ENCODE measurements at regions not wholly inside any gene's neighbourhood (a gene's known extent, or its start where the extent isn't known, plus 50 kb on each side); places are given as distances from the start of the nearest gene placed in this dataset.
"Not testable (repeated sequence)": the region's sequence is repeated elsewhere in the genome, so short reads cannot be mapped to it uniquely, and the experiment has no call there.

DNA sequence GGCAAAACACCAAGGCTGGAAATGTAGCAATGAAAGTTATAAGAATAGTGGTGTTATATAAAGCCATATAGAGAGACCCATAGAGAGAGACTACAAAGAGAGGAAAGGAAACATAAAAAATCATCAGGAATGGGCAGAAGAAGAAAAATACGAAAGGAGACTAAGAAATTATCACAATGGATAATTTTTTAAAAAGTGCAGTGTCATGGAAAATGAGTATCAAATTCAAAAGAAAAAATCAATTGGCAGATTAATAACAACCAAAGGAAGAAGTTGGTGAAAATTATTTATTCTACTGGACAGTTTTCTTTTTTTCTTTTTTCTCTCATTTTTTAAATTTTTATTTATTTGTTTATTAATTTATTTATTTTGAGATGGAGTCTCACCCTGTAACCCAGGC, 1488.4 kb upstream of the WWC1 start:
- no peak for DNase-seq
- Histone ChIP-seq H3K27me3 (ENCODE audit: control insufficient read depth, insufficient read depth, low read length) (no peaks in the 10 kb centered on the region), H3K4me3 (ENCODE audit: insufficient read depth, low read depth, low read length) (no peak overlapping the region), H3K36me3 (replicated peaks; ENCODE audit: control insufficient read depth, insufficient read depth, low read length) (no peaks in the 10 kb centered on the region)

DNA sequence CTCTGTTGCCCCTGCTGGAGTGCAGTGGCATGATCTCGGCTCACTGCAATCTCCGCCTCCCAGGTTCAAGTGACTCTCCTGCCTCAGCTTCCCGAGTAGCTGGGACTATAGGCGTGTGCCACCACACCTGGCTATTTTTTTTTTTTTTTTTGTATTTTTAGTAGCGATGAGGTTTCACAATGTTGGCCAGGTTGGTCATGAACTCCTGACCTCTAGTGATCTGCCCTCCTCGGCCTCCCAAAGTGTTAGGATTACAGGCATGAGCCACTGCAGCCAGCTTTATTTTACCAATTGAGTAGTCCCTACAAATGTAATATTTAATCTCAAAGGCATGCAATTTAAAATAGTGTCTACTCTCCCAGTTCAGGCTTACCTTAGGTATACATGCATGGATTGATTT, 1487.2 kb upstream of the WWC1 start:
- not testable (repeated sequence) for H3K4me3 ChIP-seq (ENCODE audit: insufficient read depth, low read depth, low read length); DNase-seq; H3K36me3 ChIP-seq (replicated peaks; ENCODE audit: control insufficient read depth, insufficient read depth, low read length); H3K27me3 ChIP-seq (ENCODE audit: control insufficient read depth, insufficient read depth, low read length)

DNA sequence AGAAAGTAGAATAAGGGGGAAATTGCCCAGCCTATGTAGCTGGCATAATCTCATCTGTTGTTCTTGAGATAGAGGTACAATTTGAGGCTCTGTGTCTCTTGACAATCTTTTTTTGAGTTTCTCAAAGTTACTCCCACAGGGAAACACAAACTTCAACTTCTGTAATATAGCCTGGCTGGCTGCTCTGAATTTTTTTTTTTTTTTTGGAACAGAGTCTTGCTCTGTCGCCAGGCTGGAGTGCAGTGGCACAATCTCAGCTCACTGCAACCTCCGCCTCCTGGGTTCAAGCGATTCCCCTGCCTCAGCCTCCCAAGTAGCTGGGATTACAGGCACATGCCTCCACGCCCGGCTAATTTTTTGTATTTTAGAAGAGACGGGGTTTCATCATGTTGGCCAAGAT, 1486.8 kb upstream of the WWC1 start:
- not testable (repeated sequence) for DNase-seq; H3K27me3 ChIP-seq (ENCODE audit: control insufficient read depth, insufficient read depth, low read length); H3K4me3 ChIP-seq (ENCODE audit: insufficient read depth, low read depth, low read length); H3K36me3 ChIP-seq (replicated peaks; ENCODE audit: control insufficient read depth, insufficient read depth, low read length)

DNA sequence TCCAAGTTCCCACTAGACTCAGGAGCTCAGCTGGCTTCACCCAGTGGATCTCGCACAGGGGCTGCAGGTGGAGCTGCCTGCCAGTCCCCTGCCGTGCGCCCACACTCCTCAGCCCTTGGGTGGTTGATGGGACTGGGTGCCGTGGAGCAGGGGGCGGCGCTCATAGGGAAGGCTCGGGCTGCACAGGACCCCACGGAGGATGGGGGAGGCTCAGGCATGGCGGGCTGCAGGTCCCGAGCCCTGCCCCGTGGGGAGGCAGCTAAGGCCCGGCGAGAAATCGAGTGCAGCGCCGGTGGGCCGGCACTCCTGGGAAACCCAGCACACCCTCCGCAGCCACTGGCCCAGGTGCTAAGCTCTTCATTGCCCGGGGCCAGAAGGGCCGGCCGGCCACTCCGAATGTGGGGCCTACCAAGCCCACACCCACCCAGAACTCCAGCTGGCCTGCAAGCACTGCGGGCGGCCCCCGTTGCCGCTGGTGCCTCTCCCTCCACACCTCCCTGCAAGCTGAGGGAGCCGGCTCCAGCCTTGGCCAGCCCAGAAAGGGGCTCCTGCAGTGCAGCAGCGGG, 1481.3 kb upstream of the WWC1 start:
- not testable (repeated sequence) for H3K4me3 ChIP-seq (ENCODE audit: insufficient read depth, low read depth, low read length); H3K36me3 ChIP-seq (replicated peaks; ENCODE audit: control insufficient read depth, insufficient read depth, low read length); H3K27me3 ChIP-seq (ENCODE audit: control insufficient read depth, insufficient read depth, low read length); DNase-seq

DNA sequence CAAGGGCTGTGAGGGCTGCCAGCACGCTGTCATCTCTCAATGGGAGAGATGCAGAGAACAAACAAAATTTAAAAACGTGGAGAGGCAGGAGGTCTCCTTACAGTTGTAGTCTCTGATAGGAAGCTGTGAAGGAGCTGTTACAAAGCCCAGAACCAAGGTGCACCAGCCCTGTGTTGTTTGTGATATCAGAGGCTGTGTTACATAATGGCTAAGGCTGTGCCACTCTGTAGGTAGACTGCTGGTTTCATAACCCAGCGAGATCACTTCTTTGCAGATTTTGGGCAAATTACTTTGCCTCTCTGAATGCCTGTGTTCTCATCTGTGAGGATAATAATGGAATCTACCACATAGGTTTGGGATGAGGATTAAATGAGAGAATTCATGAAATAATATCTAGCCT, 1480.7 kb upstream of the WWC1 start:
- no peaks in the 10 kb centered on the region for H3K36me3 ChIP-seq (replicated peaks; ENCODE audit: control insufficient read depth, insufficient read depth, low read length)
- no peaks in the 10 kb centered on the region for H3K27me3 ChIP-seq (ENCODE audit: control insufficient read depth, insufficient read depth, low read length)
- no peak for DNase-seq
- no peak overlapping the region for H3K4me3 ChIP-seq (ENCODE audit: insufficient read depth, low read depth, low read length)

DNA sequence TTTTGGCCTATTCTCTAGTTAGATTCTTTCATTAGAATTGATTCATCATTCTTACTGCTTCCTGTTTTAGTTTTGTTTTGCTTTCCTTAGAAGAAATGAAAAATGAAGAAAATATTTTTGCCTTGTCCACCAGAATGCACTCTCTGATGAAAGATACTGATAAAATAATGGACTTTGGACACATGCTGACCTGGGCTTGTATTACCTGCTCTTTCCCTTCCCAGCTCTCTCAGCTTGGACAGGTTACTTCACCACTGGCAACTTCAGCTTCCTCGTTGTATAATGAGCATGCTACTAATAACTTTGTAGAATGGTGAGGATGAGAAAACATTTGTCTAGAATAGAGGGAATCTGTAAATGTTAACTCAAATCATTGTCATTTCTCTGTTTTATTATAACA, 1468.1 kb upstream of the WWC1 start:
- Histone ChIP-seq H3K27me3 (ENCODE audit: control insufficient read depth, insufficient read depth, low read length) (no peaks in the 10 kb centered on the region), H3K36me3 (replicated peaks; ENCODE audit: control insufficient read depth, insufficient read depth, low read length) (no peaks in the 10 kb centered on the region), H3K4me3 (ENCODE audit: insufficient read depth, low read depth, low read length) (no peak overlapping the region)
- no peak for DNase-seq

DNA sequence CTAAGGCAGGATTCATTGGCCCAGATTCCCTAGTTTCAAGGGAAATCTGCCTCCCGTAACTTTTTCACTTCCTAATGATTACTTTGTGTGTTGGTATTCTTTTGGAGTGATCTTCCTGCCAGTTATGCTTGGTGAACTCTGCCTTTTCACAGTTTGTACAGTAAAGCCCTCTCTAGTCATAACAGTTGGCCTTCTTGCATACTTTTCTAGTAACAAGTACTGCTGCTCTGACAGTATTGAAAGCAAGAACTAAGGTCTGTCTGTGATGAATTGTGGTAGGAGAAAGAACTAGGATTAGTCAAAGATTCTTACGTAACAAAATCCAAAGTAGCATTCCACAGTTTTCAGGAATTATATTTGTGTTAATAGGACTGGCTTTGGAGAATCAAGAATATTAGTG, 1457.2 kb upstream of the WWC1 start:
- Histone ChIP-seq H3K27me3 (ENCODE audit: control insufficient read depth, insufficient read depth, low read length) (no peaks in the 10 kb centered on the region), H3K4me3 (ENCODE audit: insufficient read depth, low read depth, low read length) (no peak overlapping the region), H3K36me3 (replicated peaks; ENCODE audit: control insufficient read depth, insufficient read depth, low read length) (no peaks in the 10 kb centered on the region)
- no peak for DNase-seq

DNA sequence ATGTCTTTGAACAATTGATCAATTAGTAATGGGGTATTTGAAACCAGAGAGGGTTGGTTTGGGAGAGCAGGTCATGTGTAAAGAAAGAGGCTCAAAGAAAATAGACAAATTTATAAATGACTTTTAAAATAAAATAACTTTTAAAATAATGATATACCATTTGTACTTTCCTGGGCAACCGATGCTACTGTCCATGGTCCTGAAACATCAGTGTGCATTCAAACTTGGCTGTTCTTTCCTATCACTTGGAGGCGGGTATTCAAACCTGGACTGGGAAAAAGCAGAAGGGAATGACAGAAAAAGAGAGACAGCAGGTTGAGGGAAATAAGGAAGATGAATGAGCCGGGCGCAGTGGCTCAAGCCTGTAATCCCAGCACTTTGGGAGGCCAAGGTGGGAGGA, 1446.4 kb upstream of the WWC1 start:
- Histone ChIP-seq H3K36me3 (replicated peaks; ENCODE audit: control insufficient read depth, insufficient read depth, low read length) (no peaks in the 10 kb centered on the region), H3K27me3 (ENCODE audit: control insufficient read depth, insufficient read depth, low read length) (no peaks in the 10 kb centered on the region), H3K4me3 (ENCODE audit: insufficient read depth, low read depth, low read length) (no peak overlapping the region)
- peak; percentile 26 for DNase-seq

DNA sequence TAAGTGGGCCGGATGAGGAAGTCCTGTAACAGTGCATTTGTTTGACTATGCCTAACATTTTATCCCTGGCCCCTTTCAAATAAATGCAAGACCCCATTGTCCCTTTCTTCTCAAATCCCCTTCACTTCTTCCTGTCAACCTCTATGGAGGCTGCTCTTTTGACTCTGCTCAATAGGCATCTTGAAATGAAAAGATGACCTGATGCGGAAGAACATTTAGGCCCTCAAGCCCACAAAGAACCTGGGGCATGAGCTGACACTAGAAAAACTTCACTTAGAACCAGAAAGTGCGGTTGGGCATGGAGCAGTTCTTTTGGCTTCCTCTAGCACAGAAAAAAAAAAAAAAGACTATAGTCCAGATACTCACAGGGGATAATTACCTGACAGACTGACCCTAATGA, 1434.7 kb upstream of the WWC1 start:
- no peak for DNase-seq
- no peaks in the 10 kb centered on the region for H3K36me3 ChIP-seq (replicated peaks; ENCODE audit: control insufficient read depth, insufficient read depth, low read length)
- H3K27me3 ChIP-seq (ENCODE audit: control insufficient read depth, insufficient read depth, low read length) = no peaks in the 10 kb centered on the region
- H3K4me3 ChIP-seq (ENCODE audit: insufficient read depth, low read depth, low read length) = no peak overlapping the region

DNA sequence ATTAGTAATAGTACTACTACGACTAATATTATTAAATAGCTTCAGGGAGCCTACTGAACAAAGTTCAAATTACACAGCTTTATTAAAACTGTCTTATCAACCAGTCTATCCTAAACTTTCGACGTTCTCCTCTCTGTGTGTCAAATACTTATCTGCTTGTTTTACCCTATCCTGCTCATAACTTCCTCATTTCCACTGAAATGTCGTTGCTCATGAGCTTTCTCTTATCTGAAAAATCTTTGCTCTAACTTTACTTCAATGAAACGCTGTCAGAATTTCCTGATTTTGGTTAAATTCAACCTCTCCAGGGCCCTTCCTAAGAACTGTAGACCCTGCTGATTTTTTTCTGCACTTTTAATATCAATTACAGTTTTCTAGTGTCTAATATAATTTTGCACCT, 1431.0 kb upstream of the WWC1 start:
- H3K36me3 ChIP-seq (replicated peaks; ENCODE audit: control insufficient read depth, insufficient read depth, low read length) = no peaks in the 10 kb centered on the region
- H3K27me3 ChIP-seq (ENCODE audit: control insufficient read depth, insufficient read depth, low read length) = no peaks in the 10 kb centered on the region
- DNase-seq = no peak
- H3K4me3 ChIP-seq (ENCODE audit: insufficient read depth, low read depth, low read length) = no peak overlapping the region

DNA sequence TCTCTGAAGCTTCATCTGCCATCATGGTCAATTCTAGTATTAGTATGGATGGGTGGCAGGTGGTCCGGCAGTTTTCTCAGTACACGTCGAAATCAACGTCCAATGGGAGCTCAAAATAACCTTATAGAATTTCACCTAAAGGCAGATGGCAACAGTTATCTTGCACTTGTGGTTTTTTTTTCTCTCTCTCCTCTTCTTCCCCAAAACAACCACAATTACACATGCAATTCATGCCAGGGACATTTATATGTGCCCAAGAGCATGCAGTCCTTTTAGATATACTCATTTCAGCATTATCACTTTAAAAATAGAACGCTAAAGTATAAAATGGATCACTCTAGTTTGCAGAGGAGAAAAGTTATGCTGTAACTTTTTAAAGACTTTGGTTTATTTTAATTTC, 1428.9 kb upstream of the WWC1 start:
- no peak overlapping the region for H3K4me3 ChIP-seq (ENCODE audit: insufficient read depth, low read depth, low read length)
- H3K27me3 ChIP-seq (ENCODE audit: control insufficient read depth, insufficient read depth, low read length) = no peaks in the 10 kb centered on the region
- DNase-seq = no peak
- H3K36me3 ChIP-seq (replicated peaks; ENCODE audit: control insufficient read depth, insufficient read depth, low read length) = no peaks in the 10 kb centered on the region

DNA sequence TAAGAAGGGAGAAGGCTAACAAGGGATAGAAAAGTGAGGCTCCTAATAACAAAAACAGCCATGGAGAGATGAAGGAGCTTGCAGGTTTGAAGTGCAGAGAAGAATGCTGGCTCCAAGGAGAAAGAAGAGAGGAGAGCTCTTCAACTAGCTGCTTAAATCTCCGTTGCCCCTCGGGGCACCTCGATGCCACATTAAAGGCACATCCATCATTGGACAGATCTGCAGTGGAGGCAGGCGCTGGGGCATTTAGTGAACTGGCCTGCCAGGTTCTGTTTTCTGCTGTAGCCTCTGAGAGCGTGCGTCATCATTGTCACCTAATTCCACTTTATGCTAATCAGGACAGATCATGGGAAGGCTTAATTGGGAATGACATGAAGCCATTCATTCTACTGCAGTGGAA, 1426.2 kb upstream of the WWC1 start:
- H3K27me3 ChIP-seq (ENCODE audit: control insufficient read depth, insufficient read depth, low read length) = no peaks in the 10 kb centered on the region
- DNase-seq = no peak

DNA sequence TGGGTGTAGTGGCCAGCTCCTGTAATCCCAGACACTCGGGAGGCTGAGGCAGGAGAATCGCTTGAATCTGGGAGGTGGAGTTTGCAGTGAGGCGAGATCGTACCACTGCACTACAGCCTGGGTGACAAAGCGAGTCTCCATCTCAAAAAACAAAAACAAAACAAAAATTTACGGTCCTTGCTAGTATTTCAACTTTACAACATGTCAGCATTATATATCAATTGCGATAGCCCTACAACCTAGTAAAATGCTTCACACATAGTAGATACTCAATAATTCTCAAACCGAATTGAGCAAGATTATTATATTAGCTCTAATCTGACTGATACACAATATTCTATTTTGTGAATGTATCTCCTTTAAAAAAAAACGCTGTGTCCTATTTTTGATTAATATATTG, 1411.0 kb upstream of the WWC1 start:
- Histone ChIP-seq H3K36me3 (replicated peaks; ENCODE audit: control insufficient read depth, insufficient read depth, low read length) (no peaks in the 10 kb centered on the region), H3K27me3 (ENCODE audit: control insufficient read depth, insufficient read depth, low read length) (no peaks in the 10 kb centered on the region), H3K4me3 (ENCODE audit: insufficient read depth, low read depth, low read length) (no peak overlapping the region)
- DNase-seq = no peak

More for the DNA sequence above, 1426.2 kb upstream of the WWC1 start:
- Histone ChIP-seq H3K36me3 (replicated peaks; ENCODE audit: control insufficient read depth, insufficient read depth, low read length) (no peaks in the 10 kb centered on the region), H3K4me3 (ENCODE audit: insufficient read depth, low read depth, low read length) (no peak overlapping the region)

DNA sequence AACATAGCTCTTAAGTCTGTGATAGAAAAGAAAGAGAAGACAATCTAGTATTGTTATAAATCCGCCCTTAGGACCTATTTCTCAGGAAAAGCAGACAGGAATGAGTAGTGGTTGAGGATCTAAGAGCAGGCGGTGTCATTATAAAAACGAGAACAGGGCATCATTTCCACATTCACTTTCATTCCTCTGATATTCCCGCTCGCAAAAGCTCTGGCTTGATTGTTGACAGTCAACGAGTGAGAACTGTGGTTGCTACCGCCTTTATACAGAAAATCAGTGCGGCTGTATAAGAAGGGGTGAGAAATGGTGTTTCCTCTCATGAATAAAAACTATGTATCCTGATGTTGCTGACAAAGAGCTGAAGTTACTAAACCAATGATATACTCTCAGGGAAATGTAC, 1409.6 kb upstream of the WWC1 start:
- Histone ChIP-seq H3K36me3 (replicated peaks; ENCODE audit: control insufficient read depth, insufficient read depth, low read length) (no peaks in the 10 kb centered on the region), H3K4me3 (ENCODE audit: insufficient read depth, low read depth, low read length) (no peak overlapping the region), H3K27me3 (ENCODE audit: control insufficient read depth, insufficient read depth, low read length) (no peaks in the 10 kb centered on the region)
- DNase-seq = no peak

DNA sequence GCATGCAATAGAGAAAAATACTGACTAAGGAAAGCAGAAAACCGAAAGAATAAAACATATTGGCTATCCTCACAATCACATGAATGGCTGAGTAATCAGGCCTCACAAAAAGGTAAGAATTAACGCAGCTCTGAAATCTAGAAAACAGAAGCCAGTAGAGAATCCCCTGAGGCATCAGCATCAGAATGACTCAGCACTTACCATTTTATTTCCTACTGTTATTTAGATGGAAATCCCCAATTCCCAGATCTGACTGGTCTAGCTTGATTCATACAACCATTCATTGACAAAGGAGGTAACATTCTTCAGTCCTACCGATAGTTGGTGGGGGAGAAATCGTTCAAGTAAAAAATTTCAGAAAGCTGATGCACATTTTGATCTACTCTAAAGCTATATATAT, 1408.4 kb upstream of the WWC1 start:
- Histone ChIP-seq H3K27me3 (ENCODE audit: control insufficient read depth, insufficient read depth, low read length) (no peaks in the 10 kb centered on the region), H3K4me3 (ENCODE audit: insufficient read depth, low read depth, low read length) (no peak overlapping the region), H3K36me3 (replicated peaks; ENCODE audit: control insufficient read depth, insufficient read depth, low read length) (no peaks in the 10 kb centered on the region)
- DNase-seq = peak; percentile 43

DNA sequence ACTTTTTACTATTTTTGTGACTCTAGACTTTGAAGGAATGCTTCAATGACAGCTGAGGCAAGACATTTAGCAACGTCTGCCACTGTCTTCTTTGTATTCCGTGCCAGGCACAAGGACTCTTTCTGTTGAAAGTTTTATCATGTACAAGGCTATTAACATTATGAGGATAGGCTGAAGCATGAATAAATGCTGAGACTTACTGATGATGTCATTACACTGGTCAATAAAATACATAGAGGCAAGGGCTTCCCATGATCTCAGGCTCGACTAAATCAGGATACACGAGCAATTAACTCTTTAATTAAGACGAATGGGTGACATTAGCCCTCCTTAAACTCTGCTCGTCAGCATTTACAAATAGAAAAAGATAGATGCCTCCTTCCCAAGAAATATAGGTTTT, 1393.3 kb upstream of the WWC1 start:
- H3K36me3 ChIP-seq (replicated peaks; ENCODE audit: control insufficient read depth, insufficient read depth, low read length) = no peaks in the 10 kb centered on the region
- H3K27me3 ChIP-seq (ENCODE audit: control insufficient read depth, insufficient read depth, low read length) = no peaks in the 10 kb centered on the region
- DNase-seq = no peak
- H3K4me3 ChIP-seq (ENCODE audit: insufficient read depth, low read depth, low read length) = no peak overlapping the region
